Pancreas (tissue), 10 donors: ENCODE measurements at regions not wholly inside any gene's neighbourhood (a gene's known extent, or its start where the extent isn't known, plus 50 kb on each side); places are given as distances from the start of the nearest gene placed in this dataset.
"Not testable (repeated sequence)": the region's sequence is repeated elsewhere in the genome, so short reads cannot be mapped to it uniquely, and the experiment has no call there.

Experiments used
- ATAC-seq, 4 donors: fragments of 200-7000 bp; cut with Tn5 transposase; one replicate each; pipeline versions ENCODE4 v1.8.0 to v1.9.1; 2020; ENCODE audit warnings: mild to moderate bottlenecking in 4 of 4, moderate library complexity in 4 of 4
- DNase-seq, 6 donors: peaks; one replicate each; pipeline ENCODE4 v3.0.0-alpha.2; 2020
- FAIRE-seq: peaks from 2 replicates; lab custom pipeline; 2012; peaks lifted over from hg19 to GRCh38; lab: Jason Lieb, UNC
- H3K27ac ChIP-seq, 4 donors: fragments of 200-600 bp; sonication (generic); 1 replicate in 3 of 4; 2 replicates in 1 of 4; pipeline versions ENCODE4 v1.5.0 to v1.8.0; 2020
- H3K27me3 ChIP-seq, 4 donors: fragments of 200-600 bp; one replicate each; pipeline ENCODE4 v1.8.0; 2021
- H3K36me3 ChIP-seq, 3 donors: fragments of 200-600 bp; sonication (generic) in 1 of 3; one replicate each; pipeline versions ENCODE4 v1.5.0 to v1.8.0; 2020 to 2021
- H3K4me1 ChIP-seq, 3 donors: fragments of 200-600 bp; one replicate each; pipeline ENCODE4 v1.8.0; 2021
- H3K4me3 ChIP-seq, 4 donors: fragments of 200-600 bp; sonication (generic) in 2 of 4; one replicate each; pipeline versions ENCODE4 v1.5.0 to v1.8.0; 2020 to 2021
- H3K9me3 ChIP-seq, 4 donors: fragments of 200-600 bp; one replicate each; pipeline ENCODE4 v1.8.0; 2021
- CTCF ChIP-seq, 4 donors: fragments of 200-600 bp; sonication (generic) in 3 of 4; IDR thresholded peaks; one replicate each; pipeline versions ENCODE4 v1.5.0 to v1.8.0; 2021; ENCODE audit warnings: antibody characterized with exemption in 4 of 4
- WGBS, 2 donors: extraction: QIAGEN DNeasy Blood & Tissue Kit; methylation state at CpG; one replicate each; pipeline ENCODE4 v1.1.7; 2013; 5-methylcytosine and 5-hydroxymethylcytosine counted together
- intact Hi-C, 3 donors: fragments of 100-400 bp; cut with DNase I; formaldehyde crosslinking; loops; one replicate each; pipeline versions ENCODE4 v1.11.1 to v1.14.2; 2022
- donor health status: healthy with polysubstance abuse.
- donor health status: DM: no; HTN: no; CAD: no; lungs with moderate emphysema.
- donor health status: DM: no; HTN: no; CAD: no.
- donor health status: control.
- donor health status: control.
- donor health status: Bipolar disorder and iron deficiency.
- donor health status: DM: yes; HTN: yes; CAD: no.
- donor health status: DM: no; HTN: no; CAD: no.
- donor health status: DM: no; HTN: no; CAD: no.
- donor health status: DM: yes; HTN: yes; CAD: no.

DNA sequence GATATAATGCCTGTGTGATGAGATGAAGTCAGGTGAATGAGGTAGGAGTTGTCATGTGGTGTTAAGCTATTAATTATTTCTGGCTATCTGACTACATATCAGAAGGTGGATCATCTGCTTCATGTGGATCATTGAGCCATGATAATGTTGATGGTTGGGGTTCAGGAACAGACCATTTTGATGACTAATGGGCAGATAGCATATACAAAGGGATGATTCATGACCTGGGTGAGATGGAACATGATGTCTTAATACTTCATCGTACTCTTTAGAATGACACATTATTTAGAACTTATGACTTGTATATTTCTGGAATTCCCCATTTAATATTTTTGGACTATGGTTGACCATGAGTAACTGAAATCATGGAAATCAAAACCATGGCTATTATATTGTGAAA lies 155.1 kb downstream of the OR13A1 start:
- intact Hi-C loops: no loop called here
- Histone ChIP-seq H3K36me3 (no peaks in the 10 kb centered on the region), H3K4me3 (no peak overlapping the region), H3K9me3 (no peaks in the 10 kb centered on the region), H3K4me1 (no peaks in the 10 kb centered on the region), H3K27ac (no peak overlapping the region), H3K27me3 (no peaks in the 10 kb centered on the region)
- ATAC-seq (no peak), FAIRE-seq (no peak), DNase-seq (no peak)
- TF ChIP-seq CTCF (IDR thresholded peaks at IDR 0.05): no peak
- 87 to 88% methylated on average over 1 of the region's 1 CpG for WGBS, 2 donors

DNA sequence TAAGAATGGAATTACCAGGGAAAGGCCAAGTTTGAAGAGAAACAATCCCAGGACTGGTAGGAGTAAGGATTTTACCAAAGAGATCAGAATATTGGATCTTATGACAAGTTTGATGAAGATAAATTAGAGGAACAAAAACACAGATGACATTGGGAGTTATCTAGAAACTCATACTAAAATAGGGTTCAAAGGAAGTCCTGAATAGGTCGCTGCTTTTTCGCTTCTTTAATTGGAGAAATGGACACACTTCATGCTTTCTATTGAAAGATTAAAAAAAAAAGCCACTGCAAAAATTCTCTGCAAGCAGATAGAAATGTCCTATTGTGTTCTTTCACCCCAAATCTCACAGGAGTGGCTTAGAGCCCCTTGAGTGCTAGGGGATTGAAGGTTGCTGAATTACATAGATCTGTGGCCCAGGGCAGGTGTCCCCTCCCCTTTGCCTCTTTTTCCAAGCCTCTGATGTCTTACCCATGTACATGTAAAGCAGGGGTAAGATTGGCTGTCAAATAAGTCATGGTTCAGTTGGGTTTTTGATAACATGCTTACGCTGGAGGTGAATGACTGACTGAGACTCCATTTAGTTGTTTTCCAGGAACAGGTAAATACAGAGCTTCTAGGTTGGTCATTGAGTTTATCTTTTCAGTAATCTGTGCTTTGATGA lies 152.0 kb downstream of the OR13A1 start:
- no peak for TF ChIP-seq CTCF (IDR thresholded peaks at IDR 0.05)
- Histone ChIP-seq H3K27ac (no peak overlapping the region), H3K4me1 (no peaks in the 10 kb centered on the region), H3K9me3 (no peaks in the 10 kb centered on the region), H3K27me3 (no peaks in the 10 kb centered on the region), H3K4me3 (no peak overlapping the region), H3K36me3 (no peaks in the 10 kb centered on the region)
- DNase-seq (no peak), ATAC-seq (no peak), FAIRE-seq (no peak)
- intact Hi-C loops: no loop called here
- WGBS, 2 donors: 81 to 86% methylated on average over 3 of the region's 3 CpGs

DNA sequence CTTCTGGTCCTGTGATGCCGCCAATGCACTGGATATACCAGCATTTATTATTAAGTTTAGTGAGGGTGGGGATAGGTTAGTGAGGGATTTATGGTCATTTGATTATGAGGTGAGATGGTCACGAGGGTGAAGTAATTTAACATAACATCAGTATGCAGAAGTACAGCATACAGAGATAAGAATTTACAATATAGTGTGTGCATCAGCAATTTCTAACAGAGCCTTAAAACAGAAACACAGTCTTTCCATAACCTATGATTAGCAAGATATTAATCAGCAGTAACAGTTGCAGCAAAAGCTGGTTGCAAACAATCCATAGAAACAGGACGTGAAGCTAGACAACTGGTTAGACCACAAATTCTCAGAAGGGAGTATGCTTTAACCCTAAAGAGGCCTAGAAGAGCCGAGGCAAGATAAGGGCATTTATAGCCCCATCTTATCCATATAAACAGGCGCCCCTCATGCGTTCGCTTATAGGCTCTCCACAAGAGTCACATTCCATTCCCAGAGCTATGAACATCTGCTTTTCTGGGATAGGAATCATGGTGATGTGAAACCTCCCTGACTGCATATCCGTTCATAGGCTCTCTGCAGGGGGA lies 139.8 kb downstream of the OR13A1 start:
- H3K4me3 ChIP-seq, DNase-seq, H3K27ac ChIP-seq, H3K36me3 ChIP-seq, intact Hi-C loops, H3K27me3 ChIP-seq, H3K4me1 ChIP-seq, ATAC-seq, H3K9me3 ChIP-seq, FAIRE-seq: not testable (repeated sequence)
- 75 to 78% methylated on average over 8 of the region's 8 CpGs for WGBS, 2 donors

DNA sequence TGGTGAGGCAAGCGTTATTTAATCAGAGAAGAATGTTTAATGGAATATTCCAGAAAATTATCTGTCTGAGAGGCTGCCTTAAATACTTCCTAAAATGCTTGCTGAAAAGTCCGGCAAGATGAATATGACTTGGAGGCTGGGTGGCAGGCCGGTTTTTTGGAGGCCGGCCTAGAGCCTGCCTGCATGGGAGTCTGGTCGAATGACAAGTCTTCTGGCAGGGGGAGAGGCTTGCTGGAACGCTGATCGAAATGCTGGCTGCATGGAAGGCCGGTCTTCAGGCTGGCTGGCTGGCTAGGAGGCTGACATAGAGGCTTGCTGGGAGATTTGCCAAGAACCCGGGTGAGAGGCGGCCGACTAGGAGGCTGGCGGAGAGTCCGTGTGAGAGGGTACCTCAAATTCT lies 135.7 kb downstream of the OR13A1 start:
- 89% methylated on average over 13 of the region's 13 CpGs for WGBS, 2 donors

DNA sequence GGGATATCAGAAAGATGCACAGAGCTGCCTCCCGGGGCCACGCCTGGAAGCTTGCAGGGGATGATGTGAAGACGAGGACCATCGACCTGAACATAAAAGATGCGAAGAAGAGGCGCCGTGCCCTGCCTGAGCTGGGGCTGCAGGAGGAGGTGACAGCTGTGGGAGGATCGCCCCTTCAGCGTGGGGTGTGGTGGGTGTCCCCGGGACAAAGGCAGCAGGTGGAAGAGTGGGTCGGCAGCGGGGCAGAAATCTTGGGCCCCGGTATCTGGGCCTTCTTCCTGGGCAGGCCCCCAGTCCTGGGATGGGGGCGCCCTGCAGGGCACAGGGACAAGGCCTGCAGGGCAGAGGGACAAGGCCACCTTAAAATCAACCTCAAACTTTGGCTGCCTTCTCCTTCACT lies 134.9 kb downstream of the OR13A1 start:
- 94 to 97% methylated on average over 14 of the region's 14 CpGs for WGBS, 2 donors
- H3K4me3 ChIP-seq: no peak overlapping the region
- TF ChIP-seq CTCF (IDR thresholded peaks at IDR 0.05): no peak
- no peaks in the 10 kb centered on the region for H3K4me1 ChIP-seq
- intact Hi-C loops: no loop called here
- no peak for FAIRE-seq
- DNase-seq: peak in 1 of 6 donors; percentile 30
- ATAC-seq: no peak
- H3K36me3 ChIP-seq: no peaks in the 10 kb centered on the region
- H3K9me3 ChIP-seq: no peaks in the 10 kb centered on the region
- H3K27ac ChIP-seq: no peak overlapping the region
- no peaks in the 10 kb centered on the region for H3K27me3 ChIP-seq

More for the DNA sequence above, 135.7 kb downstream of the OR13A1 start:
- no peaks in the 10 kb centered on the region for H3K36me3 ChIP-seq
- no peaks in the 10 kb centered on the region for H3K9me3 ChIP-seq
- peak in 1 of 6 donors; percentile 32 for DNase-seq
- TF ChIP-seq CTCF (IDR thresholded peaks at IDR 0.05): no peak
- H3K27ac ChIP-seq: no peak overlapping the region
- intact Hi-C loops: no loop called here
- H3K4me3 ChIP-seq: no peak overlapping the region
- H3K27me3 ChIP-seq: no peaks in the 10 kb centered on the region
- FAIRE-seq: no peak
- no peaks in the 10 kb centered on the region for H3K4me1 ChIP-seq
- no peak for ATAC-seq
